BJ (cell line): ENCODE measurements at regions not wholly inside any gene's neighbourhood (a gene's known extent, or its start where the extent isn't known, plus 50 kb on each side); places are given as distances from the start of the nearest gene placed in this dataset.

ENCODE experiments used
- CTCF ChIA-PET: fragments of 350-600 bp; formaldehyde crosslinking; extraction: SDS; loops from one replicate; lab custom pipeline; 2021; ENCODE audit warnings: antibody characterized with exemption, inconsistent platforms; lab: Yijun Ruan, JAX
- POLR2A ChIA-PET: fragments of 300-600 bp; sonication (Branson Sonifier 250); formaldehyde crosslinking; extraction: SDS; loops from one replicate; lab custom pipeline; 2021; ENCODE audit warnings: antibody characterized with exemption; lab: Charles Lee
- DNase-seq: peaks from one replicate; pipeline ENCODE4 v3.0.0-alpha.2; 2011; ENCODE audit warnings: low read depth
- H3K27me3 ChIP-seq: 2 replicates; pipeline ENCODE4 v1.6.0; 2011; ENCODE audit warnings: low read length; ENCODE audit not compliant: control insufficient read depth, insufficient read depth
- H3K36me3 ChIP-seq: 2 replicates; pipeline ENCODE4 v1.5.1; 2011; ENCODE audit warnings: low read length; ENCODE audit not compliant: control insufficient read depth, insufficient read depth
- H3K4me3 ChIP-seq: 2 replicates; pipeline ENCODE4 v1.5.1; 2011; ENCODE audit warnings: low read depth, mild to moderate bottlenecking, control low read depth, low read length
- CTCF ChIP-seq: IDR thresholded peaks from 2 replicates; pipeline ENCODE4 v1.5.1; 2011; ENCODE audit warnings: low read depth, mild to moderate bottlenecking, control low read depth, inconsistent platforms, low read length, moderate library complexity; ENCODE audit not compliant: insufficient read depth

GRCh38 chr13:81927347-81927746 is 1586.4 kb upstream of the SPRY2 start:
- Histone ChIP-seq H3K4me3 (no peak overlapping the region), H3K27me3 (no peaks in the 10 kb centered on the region), H3K36me3 (no peaks in the 10 kb centered on the region)
- no peak for TF ChIP-seq CTCF
- ChIA-PET POLR2A (no interaction called here), CTCF (no interaction called here)
- no peak for DNase-seq

- no peaks in the 10 kb centered on the region for H3K27me3 ChIP-seq
These were observed 1576.9 kb upstream of the SPRY2 start for GRCh38 chr13:81917810-81918209.

GRCh38 chr13:81916461-81916860 is 1575.5 kb upstream of the SPRY2 start:
- DNase-seq, result no peak
- Histone ChIP-seq H3K27me3 (no peaks in the 10 kb centered on the region), H3K36me3 (no peaks in the 10 kb centered on the region), H3K4me3 (no peak overlapping the region)
- no peak for TF ChIP-seq CTCF
- POLR2A ChIA-PET, result no interaction called here
- CTCF ChIA-PET, result no interaction called here

More at GRCh38 chr13:81917810-81918209, 1576.9 kb upstream of the SPRY2 start:
- ChIA-PET CTCF (no interaction called here), POLR2A (no interaction called here)
- Histone ChIP-seq H3K4me3 (no peak overlapping the region), H3K36me3 (no peaks in the 10 kb centered on the region)
- TF ChIP-seq CTCF, result no peak
- no peak for DNase-seq

GRCh38 chr13:81907787-81908372 is 1567.0 kb upstream of the SPRY2 start:
- no peak overlapping the region for H3K4me3 ChIP-seq
- TF ChIP-seq CTCF, result no peak
- H3K36me3 ChIP-seq, result no peaks in the 10 kb centered on the region
- POLR2A ChIA-PET, result no interaction called here
- no peaks in the 10 kb centered on the region for H3K27me3 ChIP-seq
- DNase-seq, result no peak
- CTCF ChIA-PET, result no interaction called here

- Histone ChIP-seq H3K36me3 (no peaks in the 10 kb centered on the region), H3K27me3 (no peaks in the 10 kb centered on the region), H3K4me3 (no peak overlapping the region)
- POLR2A ChIA-PET, result no interaction called here
- TF ChIP-seq CTCF, result no peak
- CTCF ChIA-PET, result no interaction called here
- DNase-seq, result no peak
These were observed 1547.9 kb upstream of the SPRY2 start for GRCh38 chr13:81888855-81889254.
